Tongue (tissue), 1 donor: ENCODE measurements at regions not wholly inside any gene's neighbourhood (a gene's known extent, or its start where the extent isn't known, plus 50 kb on each side); places are given as distances from the start of the nearest gene placed in this dataset.
"Not testable (repeated sequence)": the region's sequence is repeated elsewhere in the genome, so short reads cannot be mapped to it uniquely, and the experiment has no call there.

Experiments used
- DNase-seq: peaks from one replicate; pipeline ENCODE4 v3.0.0-alpha.2; 2015

DNA sequence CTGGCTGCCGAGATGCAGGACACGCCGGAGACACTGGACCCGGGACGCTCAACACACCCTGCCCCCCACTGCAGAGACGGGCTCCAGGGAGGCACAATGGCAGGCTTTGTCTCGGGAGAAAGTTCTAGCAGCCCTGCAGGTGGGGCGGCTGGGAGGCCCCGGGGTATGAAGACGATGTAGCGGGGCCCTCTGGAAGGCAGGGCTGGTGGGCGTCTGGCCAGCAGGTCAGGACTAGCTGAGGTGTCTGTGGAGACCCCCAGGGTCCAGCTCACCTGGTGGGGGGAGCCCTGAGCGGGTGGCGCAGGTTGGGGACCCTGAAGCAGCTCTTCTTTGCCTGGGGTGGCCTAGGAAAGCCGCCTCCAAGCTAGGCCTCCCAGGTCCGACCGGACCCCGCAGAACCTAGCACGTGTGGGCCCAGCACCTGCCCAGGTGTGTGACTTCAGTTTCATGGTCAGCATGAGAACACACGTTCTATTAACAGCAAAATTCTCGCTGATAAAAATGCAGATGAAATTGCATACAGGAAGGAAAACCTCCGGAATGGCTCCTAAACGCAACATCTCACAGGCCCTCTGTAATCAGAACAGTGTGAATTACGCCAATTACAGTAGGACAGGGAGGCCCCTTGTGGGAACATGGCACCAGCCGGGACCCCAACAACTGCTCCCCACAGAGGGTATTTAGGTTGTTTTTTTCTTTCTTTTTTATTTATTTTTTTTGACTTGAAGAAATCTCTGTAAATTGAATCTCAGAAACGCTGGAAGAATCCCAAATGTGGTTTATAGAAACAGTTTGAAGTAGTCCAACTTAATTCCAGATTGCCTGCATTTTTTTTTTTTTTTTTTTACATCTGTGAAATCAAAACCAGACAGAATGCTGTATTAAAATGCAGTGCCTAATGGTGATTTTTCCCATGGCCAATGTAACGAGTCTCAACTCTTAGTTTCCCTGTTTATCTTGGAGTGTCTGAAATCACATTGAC, 195.6 kb upstream of the ZNF469 start:
- DNase-seq = peak; percentile 46

GRCh38 chr16:88188171-88188895, 194.4 kb upstream of the ZNF469 start:
- not testable (repeated sequence) for DNase-seq

- DNase-seq = not testable (repeated sequence)
Measured at GRCh38 chr16:88190592-88191095, 192.1 kb upstream of the ZNF469 start.

GRCh38 chr16:88191168-88191567, 191.6 kb upstream of the ZNF469 start:
- DNase-seq = not testable (repeated sequence)

DNA sequence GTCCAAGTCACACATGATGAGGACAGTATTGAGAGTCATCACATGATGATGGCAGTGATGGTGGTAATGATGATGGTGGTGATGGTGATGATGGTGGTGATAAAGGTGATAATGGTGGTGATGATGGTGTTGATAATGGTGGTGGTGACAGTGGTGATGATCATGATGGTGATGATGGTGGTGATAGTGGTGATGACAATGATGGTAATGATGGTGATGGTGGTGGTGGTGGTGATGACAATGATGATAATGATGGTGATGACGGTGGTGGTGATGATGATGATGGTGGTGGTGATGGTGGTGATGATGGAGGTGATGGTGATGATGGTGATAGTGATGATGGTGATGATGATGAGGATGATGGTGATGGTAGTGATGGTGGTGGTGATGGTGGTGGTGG, 190.2 kb upstream of the ZNF469 start:
- no peak for DNase-seq

DNA sequence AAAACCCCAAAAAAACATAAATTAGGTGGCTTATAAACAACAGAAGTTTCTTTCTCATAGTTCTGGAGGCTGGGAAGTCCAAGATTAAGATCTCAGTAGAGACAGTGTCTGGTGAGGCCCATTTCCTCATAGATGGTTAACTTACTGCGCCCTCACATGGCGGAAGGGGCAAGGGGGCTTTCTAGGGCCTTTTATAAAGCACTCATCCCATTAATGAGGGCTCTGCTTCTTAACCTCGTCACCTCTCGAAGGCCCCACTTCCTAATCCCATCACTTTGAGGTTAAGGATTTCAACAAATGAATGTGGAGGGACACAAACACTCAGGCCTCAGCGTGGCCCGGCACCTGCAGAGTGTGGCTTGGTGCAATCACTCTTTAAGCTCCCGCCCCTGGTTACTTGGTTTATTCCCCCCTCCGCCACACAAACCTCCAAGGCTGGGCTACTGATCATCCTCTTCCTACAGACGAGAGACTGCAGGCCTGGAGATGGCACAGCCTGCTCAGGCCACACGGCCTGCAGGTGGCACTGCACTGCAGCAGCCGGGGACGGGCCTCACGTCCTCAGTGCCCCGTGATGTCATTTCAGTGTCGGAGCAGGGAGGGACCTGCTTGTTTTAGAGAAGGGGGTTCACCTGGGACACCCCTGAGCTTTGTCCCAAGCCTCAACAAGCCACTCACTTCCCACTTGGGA, 188.9 kb upstream of the ZNF469 start:
- peak; percentile 87 for DNase-seq

GRCh38 chr16:88194397-88195268, 188.1 kb upstream of the ZNF469 start:
- DNase-seq = peak; percentile 93

- DNase-seq = no peak
Measured at GRCh38 chr16:88195269-88195705, 187.5 kb upstream of the ZNF469 start.

DNA sequence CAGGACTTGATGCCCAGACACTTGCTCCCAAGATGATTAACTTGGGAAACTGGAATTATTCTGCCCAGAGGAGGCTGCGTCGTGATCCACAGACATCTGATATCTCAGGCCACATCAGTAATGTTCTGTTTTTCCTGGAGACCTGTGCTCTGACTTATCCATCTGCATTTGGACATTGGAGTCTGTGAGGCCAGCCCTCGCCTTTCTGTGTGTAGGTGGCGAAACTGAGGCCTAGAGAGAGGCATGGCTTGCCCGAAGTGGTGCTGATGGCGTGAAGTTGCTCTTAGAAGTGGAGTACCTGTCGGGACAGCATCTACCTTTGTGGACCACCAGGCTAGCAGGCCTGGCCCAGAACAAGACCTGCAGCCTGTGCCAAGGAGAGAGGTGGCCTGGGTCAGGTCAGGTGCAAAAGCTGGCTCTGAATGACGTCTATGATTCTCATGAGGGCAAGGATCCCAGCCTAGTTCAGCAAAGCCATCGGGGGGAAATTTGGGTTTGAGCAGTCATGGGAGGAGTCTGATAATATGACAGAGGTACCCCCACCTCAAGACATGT, 186.8 kb upstream of the ZNF469 start:
- no peak for DNase-seq

- DNase-seq = no peak
Measured at GRCh38 chr16:88196471-88197400, 186.0 kb upstream of the ZNF469 start.

- no peak for DNase-seq
Measured at GRCh38 chr16:88197481-88198456, 185.0 kb upstream of the ZNF469 start.

DNA sequence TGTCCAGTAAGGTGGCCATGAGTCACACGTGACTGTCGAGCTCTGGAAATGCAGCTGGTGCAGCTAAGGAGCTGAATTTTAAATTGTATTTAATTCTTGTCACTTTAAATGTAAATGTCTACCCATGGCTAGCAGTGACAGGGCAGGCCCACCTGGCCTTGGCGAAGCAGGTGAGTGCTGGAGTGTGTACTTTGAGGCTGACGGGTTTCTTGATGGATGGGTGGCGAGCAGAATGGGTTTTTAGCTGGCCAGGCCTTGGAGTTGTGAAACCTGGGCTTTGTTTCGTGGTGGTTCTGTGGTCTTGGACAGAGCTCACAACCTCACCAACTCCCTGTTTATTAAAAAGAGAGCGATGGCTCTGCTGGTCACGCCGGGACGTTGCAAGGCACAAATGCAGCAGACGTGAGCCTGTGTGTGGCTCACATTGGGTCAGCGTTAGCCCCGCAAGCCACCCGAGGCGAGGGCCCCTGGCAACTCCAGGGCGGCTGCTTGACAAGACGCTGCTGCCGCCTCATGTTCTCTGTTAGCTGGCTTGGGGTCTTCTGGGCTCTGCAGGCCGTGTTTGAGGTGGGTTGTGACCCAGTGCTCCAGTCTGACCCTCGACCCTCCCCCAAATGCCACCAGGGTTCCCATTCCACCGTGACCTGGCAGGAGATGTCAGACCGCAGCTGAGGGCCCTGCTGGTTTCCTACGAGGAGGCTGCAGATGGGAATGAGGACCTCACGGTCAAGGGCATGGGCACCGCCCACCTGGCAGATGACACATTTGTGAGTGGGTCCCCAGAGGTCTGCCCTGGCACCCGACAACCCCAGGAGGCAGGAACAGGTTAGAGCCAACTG, 184.1 kb upstream of the ZNF469 start:
- not testable (repeated sequence) for DNase-seq

DNA sequence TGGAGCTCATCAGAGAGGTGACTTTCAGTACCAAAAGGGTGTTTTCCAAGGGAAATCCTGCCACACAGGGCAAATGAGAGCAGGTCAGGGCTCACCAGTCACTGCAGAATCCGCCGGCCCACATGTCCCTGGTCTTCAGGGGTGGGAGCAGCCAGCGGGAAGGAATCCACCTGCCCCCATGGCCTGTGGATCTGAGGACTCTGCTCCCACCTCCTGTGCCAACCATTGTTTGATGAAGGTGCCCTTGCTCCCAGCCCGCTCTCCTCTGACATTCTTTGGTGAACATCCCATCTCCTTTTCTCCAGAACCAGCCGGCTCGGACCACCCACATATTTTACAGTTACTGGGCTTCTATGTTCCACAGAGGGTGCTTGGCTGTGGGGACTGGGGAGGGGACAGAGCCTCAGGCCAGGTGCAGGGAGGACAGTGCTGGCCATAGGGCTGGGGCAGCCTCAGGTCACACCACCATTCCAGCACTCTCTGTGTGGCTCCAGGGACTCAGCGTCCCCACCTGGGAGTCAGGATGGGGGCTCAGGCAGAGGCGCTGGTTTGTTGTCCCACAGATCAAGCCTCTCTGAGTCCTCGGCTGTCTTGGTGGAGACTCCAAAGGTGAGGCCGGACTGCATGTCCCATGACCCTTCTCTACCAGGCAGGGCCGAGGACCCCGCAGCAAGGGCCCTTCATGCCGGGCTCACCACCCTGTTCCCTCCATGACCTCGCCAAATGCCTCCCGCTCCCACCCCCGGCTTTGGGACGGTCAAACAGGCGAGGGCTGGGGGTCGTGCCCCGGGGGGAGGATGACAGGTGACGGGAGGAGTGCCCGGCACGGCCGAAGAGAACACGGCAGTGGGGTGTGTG, 183.2 kb upstream of the ZNF469 start:
- not testable (repeated sequence) for DNase-seq

- not testable (repeated sequence) for DNase-seq
Measured at GRCh38 chr16:88200154-88200895, 182.4 kb upstream of the ZNF469 start.

GRCh38 chr16:88200896-88201185, 181.9 kb upstream of the ZNF469 start:
- DNase-seq = no peak

GRCh38 chr16:88201611-88202010, 181.1 kb upstream of the ZNF469 start:
- not testable (repeated sequence) for DNase-seq
